K562 (cell line): ENCODE measurements at regions not wholly inside any gene's neighbourhood (a gene's known extent, or its start where the extent isn't known, plus 50 kb on each side); places are given as distances from the start of the nearest gene placed in this dataset.

Experiments
- ATAC-seq: fragments of 200-7000 bp; cut with Tn5 transposase; 3 replicates; pipeline ENCODE4 v1.9.1; 2020; ENCODE audit warnings: moderate library complexity
- BruUV-seq: library from RNA; stranded (reverse); fragments of 400-500 nt; replicated peaks from 2 replicates; lab custom pipeline; 2021; lab: Mats Ljungman, UMichigan
- CTCF ChIA-PET: fragments of 300-600 bp; formaldehyde crosslinking; extraction: SDS; loops from one replicate; lab custom pipeline; 2021; ENCODE audit warnings: low intra/inter-chr PET ratio; lab: Yijun Ruan, JAX
- POLR2A ChIA-PET: fragments of 300-600, 350-650 bp; sonication (Branson Sonifier 250); formaldehyde crosslinking; extraction: SDS; loops from one replicate; lab custom pipeline; 2021; ENCODE audit warnings: antibody characterized with exemption, inconsistent platforms; lab: Yijun Ruan, JAX
- DNase-seq, 4 experiments: peaks; one replicate each; pipeline versions ENCODE4 v3.0.0 to v3.0.0-alpha.2; 2011 to 2018; ENCODE audit warnings: low spot score in 3 of 4, mixed read lengths in 3 of 4; ENCODE audit errors: extremely low read depth in 1 of 4
- FAIRE-seq: peaks from 2 replicates; lab custom pipeline; 2011; peaks lifted over from hg19 to GRCh38; lab: Jason Lieb, UNC
- H2AFZ ChIP-seq: 2 replicates; pipeline ENCODE4 v1.6.0; 2011; ENCODE audit warnings: low read depth, low read length, control low read depth, inconsistent platforms
- H3K27ac ChIP-seq: fragments of 200-600 bp; 3 replicates; pipeline ENCODE4 v1.8.0; 2011; ENCODE audit warnings: low read depth, mild to moderate bottlenecking, control low read depth, inconsistent platforms, low read length, moderate library complexity, mixed read lengths; ENCODE audit errors: extremely low read depth
- H3K27me3 ChIP-seq, 2 experiments: fragments of 300-600 bp in 1 of 2; 2 replicates in 1 of 2; 3 replicates in 1 of 2; pipeline versions ENCODE4 v1.6.0 to v1.8.0; 2011; ENCODE audit warnings: inconsistent platforms in 2 of 2, low read length in 2 of 2, mild to moderate bottlenecking in 1 of 2, mixed read lengths in 1 of 2, moderate library complexity in 1 of 2; ENCODE audit not compliant: control insufficient read depth in 2 of 2, insufficient read depth in 2 of 2
- H3K36me3 ChIP-seq: fragments of 300-600 bp; 3 replicates; pipeline ENCODE4 v1.8.0; 2011; ENCODE audit warnings: mild to moderate bottlenecking, low read length, inconsistent platforms; ENCODE audit not compliant: control insufficient read depth, insufficient read depth
- H3K4me1 ChIP-seq, 2 experiments: fragments of 200-600 bp in 1 of 2; replicated peaks in 1 of 2; 2 replicates in 1 of 2; 3 replicates in 1 of 2; pipeline versions ENCODE4 v1.5.1 to v1.8.0; 2011; ENCODE audit warnings: inconsistent platforms in 2 of 2, low read length in 2 of 2, mild to moderate bottlenecking in 1 of 2, mixed read lengths in 1 of 2, moderate library complexity in 1 of 2; ENCODE audit not compliant: control insufficient read depth in 2 of 2, insufficient read depth in 2 of 2
- H3K4me2 ChIP-seq: 2 replicates; pipeline ENCODE4 v1.6.1; 2011; ENCODE audit warnings: low read length, control low read depth, inconsistent platforms, mixed read lengths; ENCODE audit not compliant: insufficient read depth
- H3K4me3 ChIP-seq: fragments of 200-600 bp; sonication (generic), shearing (Covaris generic); 2 replicates; pipeline ENCODE4 v1.5.1; 2016; ENCODE audit warnings: control low read depth, inconsistent platforms
- H3K79me2 ChIP-seq: fragments of 200-600 bp; 3 replicates; pipeline ENCODE4 v1.8.0; 2011; ENCODE audit warnings: low read length, inconsistent platforms; ENCODE audit not compliant: control insufficient read depth, insufficient read depth
- H3K9ac ChIP-seq, 2 experiments: 2 replicates each; pipeline versions ENCODE4 v1.6.0 to v1.6.1; 2011; ENCODE audit warnings: low read depth in 2 of 2, low read length in 2 of 2, control low read depth in 1 of 2, inconsistent platforms in 1 of 2, mild to moderate bottlenecking in 1 of 2, mixed read lengths in 1 of 2; ENCODE audit not compliant: insufficient read depth in 1 of 2
- H3K9me1 ChIP-seq: one replicate; pipeline ENCODE4 v1.6.0; 2011; ENCODE audit warnings: inconsistent platforms, mild to moderate bottlenecking, low read length, moderate library complexity; ENCODE audit not compliant: control insufficient read depth, insufficient read depth
- H3K9me3 ChIP-seq: replicated peaks from 2 replicates; pipeline ENCODE4 v1.5.1; 2011; ENCODE audit warnings: low read depth, low read length, inconsistent platforms; ENCODE audit not compliant: control insufficient read depth, insufficient read depth
- H4K20me1 ChIP-seq: replicated peaks from 2 replicates; pipeline ENCODE4 v1.6.1; 2011; ENCODE audit warnings: low read length, inconsistent platforms, mixed read lengths; ENCODE audit not compliant: control insufficient read depth, insufficient read depth
- CREB1 ChIP-seq, 2 experiments: sonication (generic) in 1 of 2; formaldehyde crosslinking in 1 of 2; IDR thresholded peaks; 2 replicates each; pipeline versions ENCODE4 v1.6.1 to v1.8.0; 2012 to 2022; ENCODE audit warnings: inconsistent platforms in 1 of 2, mild to moderate bottlenecking in 1 of 2, missing genetic modification reagents in 1 of 2, moderate library complexity in 1 of 2
- ILF3 ChIP-seq: fragments of 450-650 bp; IDR thresholded peaks from 2 replicates; pipeline ENCODE4 v1.6.1; 2018; ENCODE audit warnings: antibody characterized with exemption, mild to moderate bottlenecking, moderate library complexity, borderline replicate concordance
- NCOR1 ChIP-seq: fragments of 450-650 bp; IDR thresholded peaks from 2 replicates; pipeline ENCODE4 v1.6.1; 2016; ENCODE audit warnings: mild to moderate bottlenecking, moderate library complexity
- SIN3A ChIP-seq, 2 experiments: fragments of 150-350 bp in 1 of 2; IDR thresholded peaks; 2 replicates each; pipeline ENCODE4 v1.6.1; 2011 to 2016; ENCODE audit warnings: borderline replicate concordance in 2 of 2, low read depth in 2 of 2, low read length in 2 of 2, mild to moderate bottlenecking in 2 of 2, moderate library complexity in 2 of 2; ENCODE audit not compliant: control insufficient read depth in 1 of 2
- WGBS: fragments of 100-300 bp; shearing (Covaris generic); methylation state at CpG from one replicate; pipeline ENCODE4 v1.1.6; 2016; ENCODE audit warnings: low coverage, mixed read lengths; ENCODE audit not compliant: insufficient coverage; ENCODE audit errors: missing lambda C conversion rate; 5-methylcytosine and 5-hydroxymethylcytosine counted together
- in situ Hi-C: fragments of 300-500 bp; cut with MboI; formaldehyde crosslinking; loops from 4 replicates; pipeline ENCODE4 v1.15.0; 2018; ENCODE audit warnings: inconsistent platforms, mixed read lengths
- intact Hi-C: fragments of 100-400 bp; cut with micrococcal nuclease; formaldehyde crosslinking; loops from 2 replicates; pipeline ENCODE4 v1.14.2; 2022
- TF ChIP-seq, protein P1 (sequence below): fragments of 150-350 bp; conservative IDR thresholded peaks from 2 replicates; pipeline ENCODE4 v1.6.1; 2014; ENCODE audit warnings: low read length

DNA sequence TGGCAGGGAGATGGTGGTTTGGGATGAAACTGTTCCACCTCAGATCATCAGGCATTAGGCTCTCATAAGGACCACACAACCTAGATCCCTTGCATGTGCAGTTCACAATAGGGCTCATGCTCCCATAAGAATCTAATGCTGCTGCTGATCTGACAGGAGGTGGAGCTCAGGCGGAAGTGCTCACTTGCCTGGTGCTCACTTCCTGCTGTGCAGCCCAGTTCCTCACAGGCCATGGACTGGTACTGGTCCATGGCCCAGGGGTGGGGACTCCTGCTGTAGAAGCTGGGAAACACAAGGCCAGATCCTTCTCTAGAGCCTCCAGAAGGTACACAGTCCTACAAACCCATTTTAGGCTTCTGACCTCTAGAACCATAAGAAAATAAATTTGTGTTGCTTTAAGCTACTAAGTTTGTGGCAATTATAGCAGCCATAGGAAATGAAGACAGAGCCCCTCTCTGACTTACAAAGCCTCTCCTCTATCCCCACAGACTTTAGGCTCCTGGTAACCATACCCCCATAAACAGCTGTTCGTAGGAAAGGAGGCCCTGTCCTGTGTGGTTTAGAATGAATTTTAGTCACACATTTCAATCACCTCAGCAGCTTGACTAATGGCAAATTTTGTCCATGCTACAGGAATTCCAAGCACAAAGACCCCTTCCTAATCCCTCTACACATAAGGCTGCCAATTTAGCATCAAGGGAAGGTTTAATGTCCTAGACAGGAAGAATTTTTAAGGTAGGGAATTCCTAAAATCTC is 206.1 kb upstream of the PHYHIPL start:
- in situ Hi-C loops (loop anchor here (25.0 kb wide), 1 partner anchor 842 kb away; no protein-coding TSS in a partner anchor), intact Hi-C loops (no loop called here)
- H3K4me1 ChIP-seq, result no peaks in the 10 kb centered on the region
- BruUV-seq, result no TSS peak
- no peaks in the 10 kb centered on the region for H3K27me3 ChIP-seq
- WGBS, result 4% methylated on average over 2 of the region's 2 CpGs
- no peaks in the 10 kb centered on the region; the same call in 1 of the 2 replicates for H3K9me3 ChIP-seq
- H3K4me2 ChIP-seq, result no peak overlapping the region
- H4K20me1 ChIP-seq, result no peaks in the 10 kb centered on the region
- FAIRE-seq (no peak), ATAC-seq (no peak), DNase-seq (no peak)
- ChIA-PET CTCF (no interaction called here), POLR2A (no interaction called here)
- H3K9ac ChIP-seq, result no peak overlapping the region
- no peaks in the 10 kb centered on the region for H3K79me2 ChIP-seq
- no peak overlapping the region for H2AFZ ChIP-seq
- TF ChIP-seq CREB1 (IDR thresholded peaks at IDR 0.05) (no peak), CREB1 (CRISPR knock-in tag; IDR thresholded peaks at IDR 0.05) (no peak), NCOR1 (no peak), SIN3A (IDR thresholded peaks at IDR 0.05; ENCODE audit: borderline replicate concordance in 2 of 2, control insufficient read depth in 1 of 2, low read depth in 2 of 2, low read length in 2 of 2) (no peak), ILF3 (no peak)
- TF ChIP-seq, protein P1, sequence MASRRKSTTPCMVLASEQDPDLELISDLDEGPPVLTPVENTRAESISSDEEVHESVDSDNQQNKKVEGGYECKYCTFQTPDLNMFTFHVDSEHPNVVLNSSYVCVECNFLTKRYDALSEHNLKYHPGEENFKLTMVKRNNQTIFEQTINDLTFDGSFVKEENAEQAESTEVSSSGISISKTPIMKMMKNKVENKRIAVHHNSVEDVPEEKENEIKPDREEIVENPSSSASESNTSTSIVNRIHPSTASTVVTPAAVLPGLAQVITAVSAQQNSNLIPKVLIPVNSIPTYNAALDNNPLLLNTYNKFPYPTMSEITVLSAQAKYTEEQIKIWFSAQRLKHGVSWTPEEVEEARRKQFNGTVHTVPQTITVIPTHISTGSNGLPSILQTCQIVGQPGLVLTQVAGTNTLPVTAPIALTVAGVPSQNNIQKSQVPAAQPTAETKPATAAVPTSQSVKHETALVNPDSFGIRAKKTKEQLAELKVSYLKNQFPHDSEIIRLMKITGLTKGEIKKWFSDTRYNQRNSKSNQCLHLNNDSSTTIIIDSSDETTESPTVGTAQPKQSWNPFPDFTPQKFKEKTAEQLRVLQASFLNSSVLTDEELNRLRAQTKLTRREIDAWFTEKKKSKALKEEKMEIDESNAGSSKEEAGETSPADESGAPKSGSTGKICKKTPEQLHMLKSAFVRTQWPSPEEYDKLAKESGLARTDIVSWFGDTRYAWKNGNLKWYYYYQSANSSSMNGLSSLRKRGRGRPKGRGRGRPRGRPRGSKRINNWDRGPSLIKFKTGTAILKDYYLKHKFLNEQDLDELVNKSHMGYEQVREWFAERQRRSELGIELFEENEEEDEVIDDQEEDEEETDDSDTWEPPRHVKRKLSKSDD, result no peak
- H3K36me3 ChIP-seq, result no peaks in the 10 kb centered on the region
- H3K27ac ChIP-seq, result no peak overlapping the region
- no peaks in the 10 kb centered on the region for H3K9me1 ChIP-seq
- H3K4me3 ChIP-seq, result no peak overlapping the region
